HG02840 (cell line): ENCODE measurements at regions not wholly inside any gene's neighbourhood (a gene's known extent, or its start where the extent isn't known, plus 50 kb on each side); places are given as distances from the start of the nearest gene placed in this dataset.
A peak's percentile ranks its signal among the peaks of the same experiment; 100 is the strongest.
"Not testable (repeated sequence)": the region's sequence is repeated elsewhere in the genome, so short reads cannot be mapped to it uniquely, and the experiment has no call there.

Experiments
- ATAC-seq: cut with Tn5 transposase; IDR thresholded peaks from one replicate; pipeline ENCODE4 v1.9.1; 2021; ENCODE audit warnings: mild to moderate bottlenecking, moderate library complexity, moderate number of reproducible peaks; ENCODE audit not compliant: unreplicated experiment, low FRiP score

GRCh38 chr6:90375681-90376439 lies 79.2 kb upstream of the BACH2 start:
- no peak for ATAC-seq

- ATAC-seq: no peak
Observed at GRCh38 chr6:90374201-90374600, 77.6 kb upstream of the BACH2 start.

DNA sequence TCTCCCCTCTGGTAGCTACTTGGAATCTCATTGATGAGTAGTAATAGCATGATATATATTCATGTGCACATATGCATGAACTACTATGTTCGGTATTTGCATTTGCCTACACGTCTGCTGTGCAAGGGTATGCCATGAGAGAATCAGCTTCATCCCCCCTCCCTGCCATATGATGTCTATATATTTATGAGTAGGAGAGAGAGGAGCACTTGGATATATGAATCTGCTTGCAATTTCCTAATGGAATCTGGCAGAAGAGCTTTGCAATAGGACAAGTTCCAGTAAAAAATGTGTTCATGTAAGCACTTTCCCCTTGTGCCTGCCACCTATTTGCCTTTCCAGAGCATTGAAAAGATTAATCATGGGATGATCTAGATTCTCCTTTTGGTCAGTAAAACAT lies 76.2 kb upstream of the BACH2 start:
- ATAC-seq: no peak

DNA sequence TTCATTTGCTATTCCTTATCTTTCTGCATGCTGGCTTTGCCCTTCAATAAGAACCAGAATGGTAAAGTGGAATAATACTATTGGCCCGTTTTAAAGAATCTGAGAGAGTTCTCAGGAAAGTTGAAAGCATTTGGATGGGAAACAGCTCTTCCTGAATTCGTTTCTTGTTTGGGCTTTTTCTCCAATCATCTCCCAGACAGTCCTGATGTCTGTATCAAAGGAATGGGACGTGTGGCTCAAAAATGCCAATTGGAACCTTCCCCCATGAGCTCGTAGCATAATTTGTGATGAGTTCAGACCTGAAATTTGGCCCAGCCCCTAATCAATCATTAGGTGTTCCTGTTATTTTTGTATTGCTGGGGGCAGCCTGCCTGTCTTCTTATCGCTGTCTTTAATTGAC lies 75.8 kb upstream of the BACH2 start:
- ATAC-seq: no peak

- no peak for ATAC-seq
Observed at GRCh38 chr6:90370493-90370959, 73.9 kb upstream of the BACH2 start.

- no peak for ATAC-seq
Observed at GRCh38 chr6:90369651-90370050, 73.0 kb upstream of the BACH2 start.

GRCh38 chr6:90369024-90369519 lies 72.4 kb upstream of the BACH2 start:
- peak; percentile 100 for ATAC-seq

- ATAC-seq: no peak
Observed at GRCh38 chr6:90368601-90369000, 72.0 kb upstream of the BACH2 start.

- ATAC-seq: no peak
Observed at GRCh38 chr6:90368001-90368400, 71.4 kb upstream of the BACH2 start.

DNA sequence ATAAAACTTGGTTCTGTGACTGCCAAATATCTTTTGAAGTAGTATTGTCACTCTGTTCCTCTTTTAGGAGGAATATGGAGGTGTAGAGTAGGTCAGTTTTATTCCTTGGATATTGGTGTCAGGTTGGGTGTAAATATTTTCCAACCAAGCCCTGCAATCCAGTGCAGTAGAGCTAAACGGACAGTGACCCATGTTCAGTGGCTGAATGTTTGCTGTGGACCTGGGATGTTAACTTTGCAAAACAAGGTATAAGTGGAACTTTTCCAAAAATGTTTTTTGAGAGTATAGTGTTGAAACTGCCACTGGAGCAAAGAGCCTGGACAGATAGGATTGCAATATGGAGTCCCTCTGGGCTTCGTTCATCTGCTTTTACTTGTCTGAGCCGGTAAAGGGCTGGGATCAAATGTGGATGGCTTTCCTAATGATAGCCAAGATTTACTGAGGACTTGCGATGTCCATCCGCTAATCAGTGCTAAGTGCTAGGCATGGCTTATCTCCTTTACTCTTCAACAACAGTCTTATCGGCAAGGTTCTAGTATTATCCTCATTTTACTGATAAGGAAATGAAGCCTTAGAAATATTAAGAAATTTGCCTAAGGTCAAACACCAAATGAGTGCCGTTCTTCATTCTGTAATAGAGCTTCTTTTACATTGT lies 69.0 kb upstream of the BACH2 start:
- no peak for ATAC-seq

- ATAC-seq: no peak
Observed at GRCh38 chr6:90365002-90365401, 68.4 kb upstream of the BACH2 start.

DNA sequence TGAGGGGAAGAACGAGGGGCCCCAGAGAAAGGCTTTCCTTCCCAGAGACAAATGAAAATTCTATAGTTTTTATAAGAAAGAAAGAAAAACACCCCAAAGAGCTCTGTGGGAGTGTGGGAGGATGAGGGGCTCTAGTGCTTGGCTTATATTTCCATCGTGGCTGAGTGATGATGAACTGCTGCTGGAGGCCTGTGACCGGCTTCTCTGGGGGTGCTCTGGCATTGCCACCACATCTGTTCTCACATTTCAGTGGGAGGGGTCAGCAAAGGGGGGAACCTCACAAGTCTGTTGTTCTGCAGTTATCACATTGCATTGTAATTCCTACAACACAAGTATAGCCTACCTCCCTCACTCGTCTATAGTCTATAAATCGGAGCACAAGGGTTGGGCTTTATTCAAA lies 67.6 kb upstream of the BACH2 start:
- ATAC-seq: no peak

DNA sequence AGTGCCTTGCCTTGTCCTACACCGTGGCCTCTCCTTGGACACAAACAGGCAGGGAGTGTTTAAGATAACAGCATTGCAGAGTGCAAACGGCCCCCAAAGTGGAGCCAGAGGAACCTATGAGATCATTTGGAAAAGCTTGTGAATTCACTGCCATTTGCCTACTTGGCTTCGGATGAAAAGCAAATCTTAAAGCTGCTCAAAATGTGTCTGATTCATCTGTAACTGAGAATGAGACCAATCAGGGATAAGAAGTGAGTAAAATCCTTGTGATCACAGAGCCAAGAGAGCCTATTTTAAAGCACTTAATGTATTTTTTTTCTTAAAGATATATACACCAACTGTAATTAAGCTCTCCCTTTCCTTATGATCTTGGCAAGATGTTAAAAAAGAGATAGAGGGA lies 65.7 kb upstream of the BACH2 start:
- no peak for ATAC-seq

- ATAC-seq: no peak
Observed at GRCh38 chr6:90361174-90361573, 64.5 kb upstream of the BACH2 start.

DNA sequence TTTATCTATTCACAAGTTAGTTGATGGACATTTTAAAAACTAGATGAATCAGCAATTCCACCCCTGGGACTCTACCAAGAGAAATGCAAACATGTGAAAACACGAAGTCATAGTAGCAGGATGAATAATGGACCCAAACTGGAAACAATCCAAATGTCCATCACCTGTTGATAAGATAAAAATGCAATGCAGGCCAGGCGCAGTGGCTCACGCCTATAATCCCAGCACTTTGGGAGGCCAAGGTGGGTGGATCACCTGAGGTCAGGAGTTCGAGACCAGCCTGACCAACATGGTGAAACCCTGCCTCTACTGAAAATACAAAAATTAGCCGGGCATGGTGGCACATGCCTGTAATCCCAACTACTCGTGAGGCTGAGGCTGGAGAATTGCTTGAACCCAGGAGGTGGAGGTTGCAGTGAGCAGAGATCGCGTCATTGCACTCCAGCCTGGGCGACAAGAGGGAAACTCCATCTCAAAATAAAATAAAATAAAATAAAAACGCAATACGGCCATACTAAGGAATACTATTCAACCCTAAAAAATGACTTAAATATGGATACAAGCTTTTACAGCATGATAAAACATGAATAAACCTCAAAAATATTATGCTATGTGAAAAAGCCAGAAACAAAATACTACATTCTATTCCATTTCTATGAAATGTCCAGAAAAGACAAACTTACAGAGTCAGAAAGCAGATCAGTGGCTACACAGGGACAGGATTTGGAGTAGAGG lies 61.6 kb upstream of the BACH2 start:
- not testable (repeated sequence) for ATAC-seq

- no peak for ATAC-seq
Observed at GRCh38 chr6:90356012-90356421, 59.4 kb upstream of the BACH2 start.

- no peak for ATAC-seq
Observed at GRCh38 chr6:90354961-90355360, 58.3 kb upstream of the BACH2 start.

DNA sequence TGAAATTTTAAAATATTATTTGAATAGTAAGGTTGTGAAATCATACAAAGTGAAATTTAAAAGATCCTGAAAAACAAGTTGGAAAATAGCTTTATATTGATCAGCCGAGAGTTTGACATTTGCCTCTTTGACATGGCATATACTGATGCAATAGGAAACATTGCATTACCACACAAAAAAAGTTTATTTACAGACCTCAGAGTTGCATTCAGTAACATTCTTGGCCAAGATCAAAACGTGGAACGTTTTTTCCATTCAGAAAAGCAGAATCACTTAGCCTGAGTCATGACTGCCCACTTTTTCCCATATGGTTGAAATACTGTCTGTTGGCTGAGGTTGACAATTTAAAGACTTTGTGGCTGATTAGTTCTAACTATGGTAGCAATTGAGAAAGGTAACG lies 55.1 kb upstream of the BACH2 start:
- no peak for ATAC-seq

DNA sequence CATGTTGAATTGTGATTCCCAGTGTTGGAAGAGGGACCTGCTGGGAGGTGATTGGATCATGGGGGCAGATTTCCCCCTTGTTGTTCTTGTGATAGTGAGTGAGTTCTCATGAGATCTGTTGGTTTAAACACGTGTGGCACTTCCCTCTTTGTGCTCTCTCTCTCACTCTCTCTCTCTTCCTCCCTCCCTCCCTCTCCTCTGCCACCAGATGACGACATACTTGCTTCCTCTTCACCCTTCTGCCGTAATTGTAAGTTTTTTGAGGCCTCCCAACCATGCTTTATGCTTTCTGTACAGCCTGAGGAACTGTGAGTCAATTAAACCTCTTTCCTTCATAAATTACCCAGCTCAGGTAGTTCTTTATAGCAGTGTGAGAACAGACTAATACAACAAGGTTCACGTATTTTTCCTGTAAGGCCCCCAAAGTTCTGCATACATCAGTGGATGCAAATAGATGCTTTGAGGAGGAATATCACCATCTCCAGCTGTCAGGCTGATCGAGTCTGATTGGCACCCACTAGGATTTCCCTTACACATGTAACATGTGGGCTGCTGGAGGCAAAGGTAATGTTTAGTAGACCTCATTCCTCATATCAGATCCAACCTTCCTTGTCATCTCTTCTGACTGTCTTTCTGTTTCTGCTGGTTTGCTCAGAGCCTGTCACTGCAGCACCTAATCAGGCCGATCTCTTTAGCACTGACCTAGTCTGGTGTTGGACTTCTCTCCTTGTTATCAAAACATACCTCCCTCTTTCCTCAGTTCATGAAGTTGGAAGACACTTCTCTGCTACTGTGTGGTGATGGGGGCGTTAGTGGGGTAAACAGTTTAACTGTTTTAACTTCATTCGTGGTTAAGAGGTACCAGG lies 54.3 kb upstream of the BACH2 start:
- no peak for ATAC-seq

DNA sequence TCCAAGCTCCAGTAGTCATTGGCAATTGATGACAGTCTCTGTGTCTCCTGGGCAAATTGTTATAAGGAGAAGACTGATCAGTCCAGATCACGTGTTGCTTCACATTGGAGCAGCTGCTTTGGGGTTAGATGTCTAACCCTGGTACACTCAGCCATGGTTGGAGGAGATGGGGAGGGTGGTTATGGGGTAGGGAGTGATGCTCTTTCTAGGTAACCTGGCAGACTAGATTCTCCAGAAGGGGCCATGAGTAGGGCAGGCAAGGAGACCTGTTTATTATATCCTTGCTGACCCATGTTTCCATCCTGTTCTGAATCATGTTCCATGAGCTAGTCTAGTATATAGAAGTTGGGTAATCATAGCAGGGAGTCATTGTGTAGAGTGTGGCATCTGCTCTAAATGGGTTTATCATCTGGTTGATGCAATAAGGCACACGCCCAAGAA lies 50.8 kb upstream of the BACH2 start:
- ATAC-seq: no peak
